CD4-positive, alpha-beta T cell treated with Interleukin-2 at 100 ng/mL for 4 hours (primary cell): ENCODE measurements at regions not wholly inside any gene's neighbourhood (a gene's known extent, or its start where the extent isn't known, plus 50 kb on each side); places are given as distances from the start of the nearest gene placed in this dataset.

Source experiments
- DNase-seq: peaks from one replicate; pipeline ENCODE4 v3.0.0-alpha.2; 2020; ENCODE audit warnings: low spot score

- no peak for DNase-seq
These were observed 99.5 kb downstream of the MAFB start for GRCh38 chr20:40589581-40589980.

- no peak for DNase-seq
These were observed 100.1 kb downstream of the MAFB start for GRCh38 chr20:40588891-40589290.

GRCh38 chr20:40587038-40587437 lies 102.0 kb downstream of the MAFB start:
- no peak for DNase-seq

- DNase-seq, result no peak
These were observed 104.8 kb downstream of the MAFB start for GRCh38 chr20:40584130-40584809.

GRCh38 chr20:40583636-40584035 lies 105.4 kb downstream of the MAFB start:
- no peak for DNase-seq

GRCh38 chr20:40583205-40583604 lies 105.8 kb downstream of the MAFB start:
- DNase-seq, result no peak

GRCh38 chr20:40582531-40582930 lies 106.5 kb downstream of the MAFB start:
- DNase-seq, result no peak

- DNase-seq, result no peak
These were observed 109.3 kb downstream of the MAFB start for GRCh38 chr20:40579701-40580100.

- DNase-seq, result no peak
These were observed 110.1 kb downstream of the MAFB start for GRCh38 chr20:40578961-40579360.

- DNase-seq, result no peak
These were observed 113.2 kb downstream of the MAFB start for GRCh38 chr20:40575851-40576250.

GRCh38 chr20:40572251-40572650 lies 116.8 kb downstream of the MAFB start:
- no peak for DNase-seq

GRCh38 chr20:40571639-40572038 lies 117.4 kb downstream of the MAFB start:
- no peak for DNase-seq

- no peak for DNase-seq
These were observed 120.8 kb downstream of the MAFB start for GRCh38 chr20:40568200-40568599.

- no peak for DNase-seq
These were observed 123.4 kb downstream of the MAFB start for GRCh38 chr20:40565682-40566040.

GRCh38 chr20:40565001-40565681 lies 123.9 kb downstream of the MAFB start:
- DNase-seq, result no peak

GRCh38 chr20:40563296-40563950 lies 125.6 kb downstream of the MAFB start:
- DNase-seq, result no peak

- peak; percentile 1 for DNase-seq
These were observed 127.0 kb downstream of the MAFB start for GRCh38 chr20:40562031-40562430.

- no peak for DNase-seq
These were observed 127.8 kb downstream of the MAFB start for GRCh38 chr20:40561187-40561586.

GRCh38 chr20:40558212-40558611 lies 130.8 kb downstream of the MAFB start:
- no peak for DNase-seq

- no peak for DNase-seq
These were observed 137.9 kb downstream of the MAFB start for GRCh38 chr20:40551125-40551530.

GRCh38 chr20:40547483-40548091 lies 141.4 kb downstream of the MAFB start:
- DNase-seq, result no peak

- no peak for DNase-seq
These were observed 143.6 kb downstream of the MAFB start for GRCh38 chr20:40545478-40545877.

- DNase-seq, result no peak
These were observed 147.0 kb downstream of the MAFB start for GRCh38 chr20:40542065-40542464.
